CD14-positive monocyte (primary cell): ENCODE measurements at regions not wholly inside any gene's neighbourhood (a gene's known extent, or its start where the extent isn't known, plus 50 kb on each side); places are given as distances from the start of the nearest gene placed in this dataset.
A peak's percentile ranks its signal among the peaks of the same experiment; 100 is the strongest.

ENCODE experiments used
- DNase-seq, 3 donors: peaks; one replicate each; pipeline ENCODE4 v3.0.0-alpha.2; 2011 to 2022
- H2AFZ ChIP-seq: 2 replicates; pipeline ENCODE4 v1.6.0; 2012; ENCODE audit warnings: mild to moderate bottlenecking, low read depth, low read length, inconsistent platforms; ENCODE audit not compliant: insufficient read depth, poor library complexity, severe bottlenecking
- H3K27ac ChIP-seq, 2 donors: 1 replicate in 1 of 2; 2 replicates in 1 of 2; pipeline ENCODE4 v1.5.1; 2012 to 2013; ENCODE audit warnings: low read length in 2 of 2, control low read depth in 1 of 2, inconsistent platforms in 1 of 2, low read depth in 1 of 2, mild to moderate bottlenecking in 1 of 2
- H3K27me3 ChIP-seq, 2 donors: one replicate each; pipeline versions ENCODE4 v1.6.0 to v1.6.1; 2011 to 2013; ENCODE audit warnings: low read length in 2 of 2; ENCODE audit not compliant: control insufficient read depth in 2 of 2, insufficient read depth in 2 of 2
- H3K36me3 ChIP-seq, 2 donors: replicated peaks in 1 of 2; 1 replicate in 1 of 2; 2 replicates in 1 of 2; pipeline versions ENCODE4 v1.5.1 to v1.6.1; 2012 to 2013; ENCODE audit warnings: low read length in 2 of 2, control low read depth in 1 of 2, inconsistent platforms in 1 of 2, mild to moderate bottlenecking in 1 of 2; ENCODE audit not compliant: insufficient read depth in 2 of 2, control insufficient read depth in 1 of 2
- H3K4me1 ChIP-seq, 2 donors: 1 replicate in 1 of 2; 2 replicates in 1 of 2; pipeline versions ENCODE4 v1.5.1 to v1.6.1; 2012 to 2013; ENCODE audit warnings: low read length in 2 of 2, control low read depth in 1 of 2, inconsistent platforms in 1 of 2, mild to moderate bottlenecking in 1 of 2, moderate library complexity in 1 of 2; ENCODE audit not compliant: insufficient read depth in 2 of 2, control insufficient read depth in 1 of 2
- H3K4me2 ChIP-seq: replicated peaks from 2 replicates; pipeline ENCODE3; 2012; ENCODE audit warnings: low read length, moderate library complexity, mild to moderate bottlenecking; ENCODE audit not compliant: poor library complexity, severe bottlenecking; ENCODE audit errors: extremely low read depth
- H3K4me3 ChIP-seq, 3 experiments: fragments of 200-600 bp in 1 of 3; sonication (generic) in 1 of 3; replicated peaks in 1 of 3; 1 replicate in 2 of 3; 2 replicates in 1 of 3; pipeline ENCODE4 v1.5.1; 2011 to 2013; ENCODE audit warnings: low read length in 3 of 3, mild to moderate bottlenecking in 3 of 3, control low read depth in 2 of 3, low read depth in 2 of 3, inconsistent platforms in 1 of 3, moderate library complexity in 1 of 3
- H3K79me2 ChIP-seq: 2 replicates; pipeline ENCODE4 v1.6.0; 2012; ENCODE audit warnings: mild to moderate bottlenecking, control low read depth, inconsistent platforms, low read length, moderate library complexity; ENCODE audit not compliant: insufficient read depth
- H3K9ac ChIP-seq: 2 replicates; pipeline ENCODE4 v1.6.0; 2017; ENCODE audit warnings: low read length, mild to moderate bottlenecking; ENCODE audit not compliant: insufficient read depth, poor library complexity, severe bottlenecking
- H3K9me3 ChIP-seq, 2 donors: replicated peaks in 1 of 2; 1 replicate in 1 of 2; 2 replicates in 1 of 2; pipeline versions ENCODE4 v1.5.1 to v1.6.1; 2012 to 2013; ENCODE audit warnings: low read length in 2 of 2, control low read depth in 1 of 2; ENCODE audit not compliant: control insufficient read depth in 1 of 2, insufficient read depth in 1 of 2
- H4K20me1 ChIP-seq: 2 replicates; pipeline ENCODE4 v1.6.0; 2012; ENCODE audit warnings: mild to moderate bottlenecking, low read length, control low read depth, moderate library complexity; ENCODE audit not compliant: insufficient read depth
- H3K27ac Mint-ChIP-seq, 7 donors: one replicate each; pipeline ENCODE4 v1.8.0; 2020; ENCODE audit warnings: mild to moderate bottlenecking in 7 of 7, mixed read lengths in 7 of 7, moderate library complexity in 6 of 7, inconsistent platforms in 2 of 7
- H3K27me3 Mint-ChIP-seq, 3 donors: one replicate each; pipeline ENCODE4 v1.8.0; 2021 to 2022; ENCODE audit warnings: low read depth in 3 of 3, mild to moderate bottlenecking in 3 of 3, mixed read lengths in 3 of 3, moderate library complexity in 3 of 3, inconsistent platforms in 1 of 3
- H3K36me3 Mint-ChIP-seq, 2 donors: one replicate each; pipeline ENCODE4 v1.8.0; 2020; ENCODE audit warnings: mixed read lengths in 2 of 2, inconsistent platforms in 1 of 2, mild to moderate bottlenecking in 1 of 2
- H3K4me1 Mint-ChIP-seq: one replicate; pipeline ENCODE4 v1.8.0; 2020; ENCODE audit warnings: mild to moderate bottlenecking, mixed read lengths
- H3K4me3 Mint-ChIP-seq, 2 donors: one replicate each; pipeline ENCODE4 v1.8.0; 2020; ENCODE audit warnings: mild to moderate bottlenecking in 2 of 2, mixed read lengths in 2 of 2, moderate library complexity in 1 of 2
- H3K9me3 Mint-ChIP-seq, 7 donors: one replicate each; pipeline ENCODE4 v1.8.0; 2020 to 2022; ENCODE audit warnings: mixed read lengths in 7 of 7, mild to moderate bottlenecking in 6 of 7, moderate library complexity in 6 of 7, inconsistent platforms in 2 of 7
- CTCF ChIP-seq: fragments of 200-600 bp; IDR thresholded peaks from one replicate; pipeline ENCODE4 v1.8.0; 2022; ENCODE audit warnings: antibody characterized with exemption, mild to moderate bottlenecking
- WGBS: methylation state at CpG from one replicate; pipeline ENCODE4 v1.1.5; 2013; ENCODE audit warnings: missing lambda C conversion rate; ENCODE audit not compliant: insufficient coverage; 5-methylcytosine and 5-hydroxymethylcytosine counted together
- intact Hi-C, 2 donors: fragments of 100-400 bp; cut with micrococcal nuclease; formaldehyde crosslinking; loops; one replicate each; pipeline versions ENCODE4 v1.15.0 to v1.15.1; 2023

- Histone ChIP-seq H2AFZ (no peak overlapping the region), H3K27ac (no peak overlapping the region), H3K4me2 (no peak overlapping the region), H3K27me3 (no peaks in the 10 kb centered on the region), H3K9ac (no peak overlapping the region), H3K9me3 (no peaks in the 10 kb centered on the region), H4K20me1 (no peaks in the 10 kb centered on the region), H3K79me2 (no peaks in the 10 kb centered on the region), H3K4me3 (no peak overlapping the region), H3K4me1 (no peaks in the 10 kb centered on the region), H3K36me3 (no peaks in the 10 kb centered on the region)
- Mint-ChIP-seq H3K4me3 (no peak overlapping the region), H3K4me1 (no peaks in the 10 kb centered on the region), H3K27ac (no peak overlapping the region), H3K36me3 (no peaks in the 10 kb centered on the region), H3K9me3 (peaks cover 3 to 11% (median 7%) of the 10 kb centered on the region in 7 donors), H3K27me3 (peaks cover 0 to 7% (median 0%) of the 10 kb centered on the region in 3 donors)
- no peak for DNase-seq
- TF ChIP-seq CTCF, result no peak
- intact Hi-C loops, result no loop called here
These were observed 80.3 kb upstream of the ABHD2 start for GRCh38 chr15:89007989-89008388.

- H3K27ac ChIP-seq, result no peak overlapping the region
- no peaks in the 10 kb centered on the region for H3K36me3 ChIP-seq
- no peak overlapping the region for H3K4me3 ChIP-seq
- peak overlapping the region in 1 of 7 donors; percentile 55 for H3K27ac Mint-ChIP-seq
- no peak overlapping the region for H3K4me2 ChIP-seq
- no peaks in the 10 kb centered on the region for H3K4me1 ChIP-seq
- H3K27me3 ChIP-seq, result no peaks in the 10 kb centered on the region
- H3K4me3 Mint-ChIP-seq, result no peak overlapping the region
- no peaks in the 10 kb centered on the region for H3K9me3 ChIP-seq
- H3K9ac ChIP-seq, result no peak overlapping the region
- H2AFZ ChIP-seq, result no peak overlapping the region
- DNase-seq, result no peak
- H4K20me1 ChIP-seq, result no peaks in the 10 kb centered on the region
- intact Hi-C loops, result no loop called here
- WGBS, result no CpG with 5 or more reads among the region's 6 CpGs
- no peaks in the 10 kb centered on the region for H3K79me2 ChIP-seq
- no peak for TF ChIP-seq CTCF
- peaks cover 0 to 7% (median 1%) of the 10 kb centered on the region in 3 donors for H3K27me3 Mint-ChIP-seq
- H3K9me3 Mint-ChIP-seq, result peaks cover 6 to 14% (median 8%) of the 10 kb centered on the region in 7 donors
- H3K36me3 Mint-ChIP-seq, result no peaks in the 10 kb centered on the region
- H3K4me1 Mint-ChIP-seq, result no peaks in the 10 kb centered on the region
These were observed 79.2 kb upstream of the ABHD2 start for GRCh38 chr15:89009080-89009479.
